SK-N-MC (cell line): ENCODE measurements at regions not wholly inside any gene's neighbourhood (a gene's known extent, or its start where the extent isn't known, plus 50 kb on each side); places are given as distances from the start of the nearest gene placed in this dataset.

ENCODE experiments used
- EZH2 ChIP-seq: fragments of 200-600 bp; sonication (generic); IDR thresholded peaks from one replicate; pipeline ENCODE4 v1.6.1; 2017; ENCODE audit warnings: antibody characterized with exemption
- POLR2AphosphoS5 ChIP-seq: IDR thresholded peaks from 2 replicates; pipeline ENCODE4 v1.6.1; 2012; ENCODE audit warnings: mild to moderate bottlenecking, low read depth, low read length, borderline replicate concordance

DNA sequence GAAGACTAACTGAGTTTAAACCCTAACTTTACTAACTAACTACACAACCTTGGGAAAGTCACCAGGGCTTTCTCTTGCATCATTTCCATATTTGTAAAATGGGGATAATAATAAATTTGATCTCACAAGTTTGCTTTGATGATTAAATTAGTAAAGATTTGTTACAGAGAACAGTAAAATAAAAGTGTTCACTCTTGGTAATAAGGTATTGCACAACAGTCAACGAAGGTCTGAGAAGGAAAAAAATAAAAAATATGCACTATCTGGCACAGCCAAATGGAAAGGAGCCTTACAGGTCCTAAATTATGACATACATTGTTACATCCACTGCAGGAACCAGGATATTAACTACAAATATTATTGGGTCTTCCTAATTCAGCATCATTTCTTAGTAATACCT lies 160.0 kb upstream of the TMEM161B start:
- TF ChIP-seq EZH2: no peak
- no peak for TF ChIP-seq POLR2AphosphoS5
